Epithelial cell of esophagus (primary cell): ENCODE measurements at regions not wholly inside any gene's neighbourhood (a gene's known extent, or its start where the extent isn't known, plus 50 kb on each side); places are given as distances from the start of the nearest gene placed in this dataset.

Experiments used
- DNase-seq: peaks from one replicate; pipeline ENCODE4 v3.0.0; 2010; ENCODE audit warnings: low read depth
- H3K4me3 ChIP-seq: 2 replicates; pipeline ENCODE4 v1.5.1; 2011; ENCODE audit warnings: mild to moderate bottlenecking, low read length, control low read depth
- TF ChIP-seq, protein P1 (sequence below): IDR thresholded peaks from 2 replicates; pipeline ENCODE4 v1.5.1; 2011; ENCODE audit warnings: low read depth, mild to moderate bottlenecking, low read length, control low read depth, inconsistent platforms; ENCODE audit not compliant: insufficient read depth; ENCODE audit errors: missing control alignments

DNA sequence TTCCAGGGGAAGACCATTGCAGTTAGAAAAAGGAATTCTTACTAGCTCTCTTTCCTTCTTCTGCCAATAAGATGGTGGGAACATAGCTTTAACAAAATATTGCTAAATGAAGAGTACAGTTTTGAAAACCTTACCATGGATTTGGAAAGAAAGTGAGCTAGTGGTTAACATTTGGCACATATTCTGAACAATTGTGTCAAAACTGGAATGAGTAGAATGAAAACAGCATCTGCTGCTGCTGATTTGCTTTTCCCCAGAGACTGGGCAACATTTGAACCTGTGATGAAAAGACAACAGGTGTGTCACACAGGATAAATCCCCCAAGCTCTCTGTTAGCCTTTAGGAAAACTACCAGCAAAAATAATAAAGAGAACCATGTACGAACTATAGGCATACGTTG lies 761.4 kb downstream of the KCNA4 start:
- no peak for DNase-seq
- no peak overlapping the region for H3K4me3 ChIP-seq
- TF ChIP-seq, protein P1, sequence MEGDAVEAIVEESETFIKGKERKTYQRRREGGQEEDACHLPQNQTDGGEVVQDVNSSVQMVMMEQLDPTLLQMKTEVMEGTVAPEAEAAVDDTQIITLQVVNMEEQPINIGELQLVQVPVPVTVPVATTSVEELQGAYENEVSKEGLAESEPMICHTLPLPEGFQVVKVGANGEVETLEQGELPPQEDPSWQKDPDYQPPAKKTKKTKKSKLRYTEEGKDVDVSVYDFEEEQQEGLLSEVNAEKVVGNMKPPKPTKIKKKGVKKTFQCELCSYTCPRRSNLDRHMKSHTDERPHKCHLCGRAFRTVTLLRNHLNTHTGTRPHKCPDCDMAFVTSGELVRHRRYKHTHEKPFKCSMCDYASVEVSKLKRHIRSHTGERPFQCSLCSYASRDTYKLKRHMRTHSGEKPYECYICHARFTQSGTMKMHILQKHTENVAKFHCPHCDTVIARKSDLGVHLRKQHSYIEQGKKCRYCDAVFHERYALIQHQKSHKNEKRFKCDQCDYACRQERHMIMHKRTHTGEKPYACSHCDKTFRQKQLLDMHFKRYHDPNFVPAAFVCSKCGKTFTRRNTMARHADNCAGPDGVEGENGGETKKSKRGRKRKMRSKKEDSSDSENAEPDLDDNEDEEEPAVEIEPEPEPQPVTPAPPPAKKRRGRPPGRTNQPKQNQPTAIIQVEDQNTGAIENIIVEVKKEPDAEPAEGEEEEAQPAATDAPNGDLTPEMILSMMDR, result no peak

DNA sequence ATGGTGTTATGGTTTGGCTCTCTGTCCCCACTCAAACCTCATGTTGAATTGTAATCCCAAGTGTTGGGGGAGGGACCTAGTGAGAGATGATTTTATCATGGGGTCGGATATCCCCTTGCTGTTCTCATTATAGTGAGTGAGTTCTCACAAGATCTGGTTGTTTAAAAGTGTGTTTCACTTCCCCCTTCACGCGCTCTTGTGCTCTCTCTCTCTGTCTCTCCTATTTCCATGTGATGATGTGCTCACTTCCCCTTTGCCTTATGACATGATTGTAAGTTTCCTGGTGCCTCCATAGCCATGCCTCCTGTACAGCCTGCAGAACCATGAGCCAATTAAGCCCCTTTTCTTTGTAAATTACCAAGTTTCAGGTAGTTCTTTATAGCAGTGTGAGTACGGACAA lies 765.1 kb downstream of the KCNA4 start:
- H3K4me3 ChIP-seq, result no peak overlapping the region
- no peak for DNase-seq
- TF ChIP-seq, protein P1, result no peak

DNA sequence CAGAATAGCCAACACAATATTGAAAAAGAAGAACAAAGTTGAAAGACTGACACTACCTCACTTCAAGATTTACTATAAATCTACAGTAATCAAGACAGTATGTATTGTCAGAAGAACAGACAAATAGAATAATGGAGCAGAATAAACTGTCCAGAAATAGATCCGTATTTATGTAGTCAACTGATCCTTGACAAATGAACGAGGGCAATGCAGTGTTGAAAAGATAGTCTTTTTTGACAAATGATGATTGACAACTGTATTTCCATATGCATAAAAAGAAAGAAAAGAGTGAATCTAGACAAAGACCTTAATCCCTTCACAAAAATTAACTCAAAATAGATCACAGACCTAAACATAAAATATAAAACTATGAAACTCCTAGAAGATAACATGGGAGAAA lies 767.1 kb downstream of the KCNA4 start:
- no peak for DNase-seq
- no peak overlapping the region for H3K4me3 ChIP-seq
- TF ChIP-seq, protein P1, result no peak

DNA sequence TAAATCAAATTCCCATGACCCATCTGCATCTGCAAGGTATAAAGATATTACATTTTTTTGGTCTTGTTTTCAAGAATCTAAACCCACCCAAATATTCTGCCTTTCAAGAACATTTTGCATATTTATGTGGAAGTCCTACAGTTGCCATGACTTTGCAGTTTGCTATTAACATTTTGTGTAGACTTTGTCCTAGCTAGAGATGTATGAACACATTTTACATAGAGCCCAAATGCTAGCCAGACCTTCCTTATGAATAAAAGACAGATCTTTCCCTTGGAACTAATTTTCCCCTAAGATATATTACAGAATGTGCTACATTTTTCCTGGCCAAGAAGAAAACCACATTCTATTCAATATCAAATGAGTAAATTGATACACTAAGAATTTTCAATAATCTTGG lies 772.5 kb downstream of the KCNA4 start:
- TF ChIP-seq, protein P1, result no peak
- DNase-seq, result no peak
- no peak overlapping the region for H3K4me3 ChIP-seq

DNA sequence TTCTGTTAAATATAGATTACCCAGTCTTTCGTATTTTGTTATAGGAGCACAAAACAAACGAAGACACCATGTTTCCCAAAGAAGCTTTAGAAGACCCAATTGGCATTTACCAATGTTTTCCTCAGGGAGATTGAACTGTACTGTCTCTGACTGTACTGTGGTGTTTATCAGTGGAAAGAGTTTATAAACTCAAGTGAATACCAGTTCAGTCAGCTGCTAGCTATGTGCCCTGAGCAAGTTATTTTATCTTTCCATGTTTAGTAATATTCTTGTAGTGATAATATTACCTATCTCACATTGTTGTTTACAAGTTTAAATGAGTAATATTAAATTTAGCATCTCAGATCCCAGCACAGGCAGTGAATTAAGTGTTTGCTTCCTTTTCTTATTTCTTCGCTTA lies 773.2 kb downstream of the KCNA4 start:
- no peak for DNase-seq
- H3K4me3 ChIP-seq, result no peak overlapping the region
- TF ChIP-seq, protein P1, result no peak

DNA sequence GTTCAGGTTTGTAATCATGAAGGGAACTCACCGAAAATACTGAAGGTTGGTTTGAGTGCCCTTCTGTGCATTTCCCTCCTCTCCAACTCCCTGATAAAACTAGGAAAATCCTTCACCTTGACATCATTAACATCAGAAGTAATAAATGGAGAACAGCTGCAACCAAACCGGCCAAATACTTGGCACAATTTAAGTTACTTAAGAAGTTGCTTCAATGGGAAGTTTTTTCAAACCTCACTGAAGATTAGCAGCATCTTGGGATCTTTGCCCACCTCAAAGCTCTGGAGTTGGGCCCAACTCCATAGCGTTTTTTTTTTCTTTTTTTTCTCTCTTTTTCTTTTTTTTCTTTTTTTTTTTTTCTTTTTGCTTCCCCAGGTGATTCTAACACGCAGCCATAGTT lies 784.8 kb downstream of the KCNA4 start:
- DNase-seq, result no peak
- TF ChIP-seq, protein P1, result no peak
- H3K4me3 ChIP-seq, result no peak overlapping the region

DNA sequence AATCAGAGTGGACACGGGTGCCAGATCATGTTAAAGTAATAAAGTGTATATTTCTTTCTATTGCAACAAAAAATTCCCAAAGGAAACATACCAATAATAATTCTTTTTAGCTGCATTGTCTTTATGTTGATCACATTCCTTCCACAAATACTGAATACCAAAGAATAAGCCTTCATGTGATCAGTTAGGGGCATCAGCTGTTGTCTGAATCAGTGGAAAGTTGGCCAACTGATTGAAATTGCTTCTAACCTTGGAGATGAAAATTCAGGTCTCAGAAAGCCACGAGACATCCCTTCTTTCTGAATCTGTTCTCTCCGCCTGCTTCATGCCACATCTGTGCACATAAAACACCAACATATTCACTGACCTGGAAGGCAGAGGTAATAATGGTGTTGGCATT lies 785.2 kb downstream of the KCNA4 start:
- H3K4me3 ChIP-seq, result no peak overlapping the region
- TF ChIP-seq, protein P1, result no peak
- DNase-seq, result no peak
